ENCODE measurements at regions not wholly inside any gene's neighbourhood (a gene's known extent, or its start where the extent isn't known, plus 50 kb on each side); places are given as distances from the start of the nearest gene placed in this dataset.

DNA sequence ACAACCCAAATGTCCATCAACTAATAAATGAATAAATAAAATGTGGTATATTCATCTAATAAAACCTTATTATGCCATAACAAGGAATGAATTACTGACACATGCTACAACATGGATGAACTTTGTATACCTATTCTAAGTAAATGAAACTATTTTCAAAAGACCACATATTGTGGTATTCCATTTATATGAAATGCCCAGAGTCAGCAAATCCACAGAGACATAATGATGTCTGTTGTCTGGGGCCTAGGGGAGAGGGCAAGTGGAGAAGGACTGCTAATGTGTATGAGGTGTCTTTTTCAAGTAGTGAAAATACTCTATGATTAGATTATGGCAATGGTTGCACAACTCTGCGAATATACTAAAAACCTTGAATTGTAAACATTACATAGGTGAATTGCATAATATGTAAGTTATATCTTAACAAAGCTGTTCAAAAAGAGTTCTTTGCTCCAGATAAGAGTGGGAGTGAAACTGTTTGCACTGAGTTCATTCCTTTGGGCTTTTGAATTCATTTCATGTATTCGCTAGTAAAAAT, 464.2 kb downstream of the NUF2 start:
- intact Hi-C loops (cut with DNase I; ENCODE audit: low total_unique reads) (no loop called here), in situ Hi-C loops (cut with MboI; ENCODE audit: low sequenced_read_pairs in 4 of 4) (no loop called here)
- Histone ChIP-seq H3K27me3 (no peaks in the 10 kb centered on the region), H3K4me3 (no peak overlapping the region), H3K4me1 (no peaks in the 10 kb centered on the region), H3K27ac (no peak overlapping the region), H3K9me3 (peaks cover 0 to 5% (median 2%) of the 10 kb centered on the region in 3 donors), H3K36me3 (no peaks in the 10 kb centered on the region)
- DNase-seq = no peak
- no peak for ATAC-seq
- TF ChIP-seq POLR2A (IDR thresholded peaks at IDR 0.05) = no peak
- TF ChIP-seq, protein P1, sequence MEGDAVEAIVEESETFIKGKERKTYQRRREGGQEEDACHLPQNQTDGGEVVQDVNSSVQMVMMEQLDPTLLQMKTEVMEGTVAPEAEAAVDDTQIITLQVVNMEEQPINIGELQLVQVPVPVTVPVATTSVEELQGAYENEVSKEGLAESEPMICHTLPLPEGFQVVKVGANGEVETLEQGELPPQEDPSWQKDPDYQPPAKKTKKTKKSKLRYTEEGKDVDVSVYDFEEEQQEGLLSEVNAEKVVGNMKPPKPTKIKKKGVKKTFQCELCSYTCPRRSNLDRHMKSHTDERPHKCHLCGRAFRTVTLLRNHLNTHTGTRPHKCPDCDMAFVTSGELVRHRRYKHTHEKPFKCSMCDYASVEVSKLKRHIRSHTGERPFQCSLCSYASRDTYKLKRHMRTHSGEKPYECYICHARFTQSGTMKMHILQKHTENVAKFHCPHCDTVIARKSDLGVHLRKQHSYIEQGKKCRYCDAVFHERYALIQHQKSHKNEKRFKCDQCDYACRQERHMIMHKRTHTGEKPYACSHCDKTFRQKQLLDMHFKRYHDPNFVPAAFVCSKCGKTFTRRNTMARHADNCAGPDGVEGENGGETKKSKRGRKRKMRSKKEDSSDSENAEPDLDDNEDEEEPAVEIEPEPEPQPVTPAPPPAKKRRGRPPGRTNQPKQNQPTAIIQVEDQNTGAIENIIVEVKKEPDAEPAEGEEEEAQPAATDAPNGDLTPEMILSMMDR (IDR thresholded peaks at IDR 0.05 in 4 of 5, conservative IDR thresholded peaks at IDR 0.05 in 1 of 5) = no peak

GRCh38 chr1:163789911-163790310, 468.2 kb downstream of the NUF2 start:
- Histone ChIP-seq H3K4me1 (no peaks in the 10 kb centered on the region), H3K36me3 (no peaks in the 10 kb centered on the region), H3K9me3 (no peaks in the 10 kb centered on the region), H3K27ac (no peak overlapping the region), H3K27me3 (no peaks in the 10 kb centered on the region), H3K4me3 (no peak overlapping the region)
- TF ChIP-seq POLR2A (IDR thresholded peaks at IDR 0.05) = no peak
- TF ChIP-seq, protein P1 (IDR thresholded peaks at IDR 0.05 in 4 of 5, conservative IDR thresholded peaks at IDR 0.05 in 1 of 5) = no peak
- no peak for ATAC-seq
- intact Hi-C loops (cut with DNase I; ENCODE audit: low total_unique reads) (no loop called here), in situ Hi-C loops (cut with MboI; ENCODE audit: low sequenced_read_pairs in 4 of 4) (no loop called here)
- DNase-seq = no peak

- in situ Hi-C loops (cut with MboI; ENCODE audit: low sequenced_read_pairs in 4 of 4) = no loop called here
- intact Hi-C loops (cut with DNase I; ENCODE audit: low total_unique reads) = no loop called here
- TF ChIP-seq, protein P1 (IDR thresholded peaks at IDR 0.05 in 4 of 5, conservative IDR thresholded peaks at IDR 0.05 in 1 of 5) = no peak
- TF ChIP-seq POLR2A (IDR thresholded peaks at IDR 0.05) = no peak
These were observed 472.8 kb downstream of the NUF2 start for GRCh38 chr1:163794551-163794950.

GRCh38 chr1:163796394-163796821, 474.7 kb downstream of the NUF2 start:
- in situ Hi-C loops (cut with MboI; ENCODE audit: low sequenced_read_pairs in 4 of 4) (no loop called here), intact Hi-C loops (cut with DNase I; ENCODE audit: low total_unique reads) (no loop called here)
- Histone ChIP-seq H3K36me3 (no peaks in the 10 kb centered on the region), H3K4me1 (no peaks in the 10 kb centered on the region), H3K27ac (no peak overlapping the region), H3K9me3 (no peaks in the 10 kb centered on the region), H3K27me3 (no peaks in the 10 kb centered on the region), H3K4me3 (no peak overlapping the region)
- TF ChIP-seq, protein P1 (IDR thresholded peaks at IDR 0.05 in 4 of 5, conservative IDR thresholded peaks at IDR 0.05 in 1 of 5) = no peak
- TF ChIP-seq POLR2A (IDR thresholded peaks at IDR 0.05) = no peak
- DNase-seq (no peak), ATAC-seq (no peak)

More at GRCh38 chr1:163794551-163794950, 472.8 kb downstream of the NUF2 start:
- Histone ChIP-seq H3K27ac (no peak overlapping the region), H3K36me3 (no peaks in the 10 kb centered on the region), H3K4me1 (no peaks in the 10 kb centered on the region), H3K4me3 (no peak overlapping the region), H3K9me3 (no peaks in the 10 kb centered on the region), H3K27me3 (no peaks in the 10 kb centered on the region)
- ATAC-seq (no peak), DNase-seq (no peak)

DNA sequence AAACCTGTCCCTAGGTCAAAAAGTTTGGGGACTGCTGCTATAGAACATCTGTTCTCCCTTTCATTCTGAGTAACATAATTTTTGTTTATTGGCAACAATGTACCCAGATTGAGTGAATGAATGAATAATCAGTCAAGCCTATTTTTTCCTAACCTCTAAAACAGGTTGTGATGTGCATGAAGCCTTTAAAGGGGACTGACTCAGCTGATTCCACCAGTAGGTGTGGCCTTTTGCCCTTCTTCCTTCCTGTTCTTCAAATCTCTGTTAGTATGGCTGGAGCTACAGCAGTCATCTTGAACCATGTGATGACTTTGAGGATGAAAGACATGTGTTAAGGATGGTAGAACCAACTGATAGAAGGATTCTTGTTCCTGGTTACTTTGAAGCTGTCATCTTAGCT, 476.1 kb downstream of the NUF2 start:
- ATAC-seq (no peak), DNase-seq (no peak)
- Histone ChIP-seq H3K4me1 (no peaks in the 10 kb centered on the region), H3K36me3 (no peaks in the 10 kb centered on the region), H3K9me3 (no peaks in the 10 kb centered on the region), H3K4me3 (no peak overlapping the region), H3K27me3 (no peaks in the 10 kb centered on the region), H3K27ac (no peak overlapping the region)
- in situ Hi-C loops (cut with MboI; ENCODE audit: low sequenced_read_pairs in 4 of 4) (no loop called here), intact Hi-C loops (cut with DNase I; ENCODE audit: low total_unique reads) (no loop called here)
- no peak for TF ChIP-seq POLR2A (IDR thresholded peaks at IDR 0.05)
- TF ChIP-seq, protein P1 (IDR thresholded peaks at IDR 0.05 in 4 of 5, conservative IDR thresholded peaks at IDR 0.05 in 1 of 5) = no peak

Data from gastrocnemius medialis (tissue), 4 donors.